K562 (cell line): ENCODE measurements at regions not wholly inside any gene's neighbourhood (a gene's known extent, or its start where the extent isn't known, plus 50 kb on each side); places are given as distances from the start of the nearest gene placed in this dataset.

Source experiments
- BCL6 ChIP-seq: fragments of 250-450 bp; sonication (Bioruptor Pico); IDR thresholded peaks from 2 replicates; pipeline ENCODE4 v1.4.0; 2020
- CBFA2T3 ChIP-seq: fragments of 450-650 bp; IDR thresholded peaks from 2 replicates; pipeline ENCODE4 v1.6.1; 2017
- CBX5 ChIP-seq: IDR thresholded peaks from 2 replicates; pipeline ENCODE4 v1.6.1; 2014; ENCODE audit warnings: low read depth, borderline replicate concordance
- CTCF ChIP-seq, 3 experiments: IDR thresholded peaks in 2 of 3; conservative IDR thresholded peaks in 1 of 3; 2 replicates each; pipeline ENCODE4 v1.5.1; 2011 to 2012; ENCODE audit warnings: low read length in 3 of 3, mild to moderate bottlenecking in 3 of 3, control low read depth in 2 of 3, improper control_type of control experiment in 1 of 3, inconsistent platforms in 1 of 3, low read depth in 1 of 3, mixed read lengths in 1 of 3, moderate library complexity in 1 of 3; ENCODE audit not compliant: insufficient read depth in 2 of 3
- MAX ChIP-seq: sonication (generic); formaldehyde crosslinking; IDR thresholded peaks from 2 replicates; pipeline ENCODE4 v1.9.0; 2022; ENCODE audit warnings: mild to moderate bottlenecking, missing genetic modification reagents

GRCh38 chr10:9921544-9921943, 1096.1 kb upstream of the CELF2 start:
- no peak for TF ChIP-seq CTCF (IDR thresholded peaks at IDR 0.05 in 2 of 3, conservative IDR thresholded peaks at IDR 0.05 in 1 of 3; ENCODE audit: insufficient read depth in 2 of 3, low read depth in 1 of 3, low read length in 3 of 3)
- TF ChIP-seq BCL6: no peak
- TF ChIP-seq MAX (CRISPR knock-in tag): no peak
- no peak for TF ChIP-seq CBFA2T3
- TF ChIP-seq CBX5: no peak
